Pancreas (tissue), 10 donors: ENCODE measurements at regions not wholly inside any gene's neighbourhood (a gene's known extent, or its start where the extent isn't known, plus 50 kb on each side); places are given as distances from the start of the nearest gene placed in this dataset.
"Not testable (repeated sequence)": the region's sequence is repeated elsewhere in the genome, so short reads cannot be mapped to it uniquely, and the experiment has no call there.

Source experiments
- ATAC-seq, 4 donors: fragments of 200-7000 bp; cut with Tn5 transposase; one replicate each; pipeline versions ENCODE4 v1.8.0 to v1.9.1; 2020; ENCODE audit warnings: mild to moderate bottlenecking in 4 of 4, moderate library complexity in 4 of 4
- DNase-seq, 6 donors: peaks; one replicate each; pipeline ENCODE4 v3.0.0-alpha.2; 2020
- FAIRE-seq: peaks from 2 replicates; lab custom pipeline; 2012; peaks lifted over from hg19 to GRCh38; lab: Jason Lieb, UNC
- H3K27ac ChIP-seq, 4 donors: fragments of 200-600 bp; sonication (generic); 1 replicate in 3 of 4; 2 replicates in 1 of 4; pipeline versions ENCODE4 v1.5.0 to v1.8.0; 2020
- H3K27me3 ChIP-seq, 4 donors: fragments of 200-600 bp; one replicate each; pipeline ENCODE4 v1.8.0; 2021
- H3K36me3 ChIP-seq, 3 donors: fragments of 200-600 bp; sonication (generic) in 1 of 3; one replicate each; pipeline versions ENCODE4 v1.5.0 to v1.8.0; 2020 to 2021
- H3K4me1 ChIP-seq, 3 donors: fragments of 200-600 bp; one replicate each; pipeline ENCODE4 v1.8.0; 2021
- H3K4me3 ChIP-seq, 4 donors: fragments of 200-600 bp; sonication (generic) in 2 of 4; one replicate each; pipeline versions ENCODE4 v1.5.0 to v1.8.0; 2020 to 2021
- H3K9me3 ChIP-seq, 4 donors: fragments of 200-600 bp; one replicate each; pipeline ENCODE4 v1.8.0; 2021
- WGBS, 2 donors: extraction: QIAGEN DNeasy Blood & Tissue Kit; methylation state at CpG; one replicate each; pipeline ENCODE4 v1.1.7; 2013; 5-methylcytosine and 5-hydroxymethylcytosine counted together
- intact Hi-C, 3 donors: fragments of 100-400 bp; cut with DNase I; formaldehyde crosslinking; loops; one replicate each; pipeline versions ENCODE4 v1.11.1 to v1.14.2; 2022
- TF ChIP-seq, protein P1 (sequence below), 4 donors: fragments of 200-600 bp; sonication (generic) in 3 of 4; IDR thresholded peaks; one replicate each; pipeline versions ENCODE4 v1.5.0 to v1.8.0; 2021; ENCODE audit warnings: antibody characterized with exemption in 4 of 4
- donor health status: healthy with polysubstance abuse.
- donor health status: DM: no; HTN: no; CAD: no; lungs with moderate emphysema.
- donor health status: DM: no; HTN: no; CAD: no.
- donor health status: control.
- donor health status: control.
- donor health status: Bipolar disorder and iron deficiency.
- donor health status: DM: yes; HTN: yes; CAD: no.
- donor health status: DM: no; HTN: no; CAD: no.
- donor health status: DM: no; HTN: no; CAD: no.
- donor health status: DM: yes; HTN: yes; CAD: no.

GRCh38 chr9:82052081-82052480, 63.5 kb downstream of the SPATA31D1 start:
- TF ChIP-seq, protein P1, sequence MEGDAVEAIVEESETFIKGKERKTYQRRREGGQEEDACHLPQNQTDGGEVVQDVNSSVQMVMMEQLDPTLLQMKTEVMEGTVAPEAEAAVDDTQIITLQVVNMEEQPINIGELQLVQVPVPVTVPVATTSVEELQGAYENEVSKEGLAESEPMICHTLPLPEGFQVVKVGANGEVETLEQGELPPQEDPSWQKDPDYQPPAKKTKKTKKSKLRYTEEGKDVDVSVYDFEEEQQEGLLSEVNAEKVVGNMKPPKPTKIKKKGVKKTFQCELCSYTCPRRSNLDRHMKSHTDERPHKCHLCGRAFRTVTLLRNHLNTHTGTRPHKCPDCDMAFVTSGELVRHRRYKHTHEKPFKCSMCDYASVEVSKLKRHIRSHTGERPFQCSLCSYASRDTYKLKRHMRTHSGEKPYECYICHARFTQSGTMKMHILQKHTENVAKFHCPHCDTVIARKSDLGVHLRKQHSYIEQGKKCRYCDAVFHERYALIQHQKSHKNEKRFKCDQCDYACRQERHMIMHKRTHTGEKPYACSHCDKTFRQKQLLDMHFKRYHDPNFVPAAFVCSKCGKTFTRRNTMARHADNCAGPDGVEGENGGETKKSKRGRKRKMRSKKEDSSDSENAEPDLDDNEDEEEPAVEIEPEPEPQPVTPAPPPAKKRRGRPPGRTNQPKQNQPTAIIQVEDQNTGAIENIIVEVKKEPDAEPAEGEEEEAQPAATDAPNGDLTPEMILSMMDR (IDR thresholded peaks at IDR 0.05): no peak
- Histone ChIP-seq H3K27me3 (no peaks in the 10 kb centered on the region), H3K27ac (no peak overlapping the region), H3K36me3 (no peaks in the 10 kb centered on the region), H3K4me1 (no peaks in the 10 kb centered on the region), H3K4me3 (no peak overlapping the region), H3K9me3 (no peaks in the 10 kb centered on the region)
- FAIRE-seq: no peak
- intact Hi-C loops: no loop called here
- no peak for ATAC-seq
- no peak for DNase-seq

DNA sequence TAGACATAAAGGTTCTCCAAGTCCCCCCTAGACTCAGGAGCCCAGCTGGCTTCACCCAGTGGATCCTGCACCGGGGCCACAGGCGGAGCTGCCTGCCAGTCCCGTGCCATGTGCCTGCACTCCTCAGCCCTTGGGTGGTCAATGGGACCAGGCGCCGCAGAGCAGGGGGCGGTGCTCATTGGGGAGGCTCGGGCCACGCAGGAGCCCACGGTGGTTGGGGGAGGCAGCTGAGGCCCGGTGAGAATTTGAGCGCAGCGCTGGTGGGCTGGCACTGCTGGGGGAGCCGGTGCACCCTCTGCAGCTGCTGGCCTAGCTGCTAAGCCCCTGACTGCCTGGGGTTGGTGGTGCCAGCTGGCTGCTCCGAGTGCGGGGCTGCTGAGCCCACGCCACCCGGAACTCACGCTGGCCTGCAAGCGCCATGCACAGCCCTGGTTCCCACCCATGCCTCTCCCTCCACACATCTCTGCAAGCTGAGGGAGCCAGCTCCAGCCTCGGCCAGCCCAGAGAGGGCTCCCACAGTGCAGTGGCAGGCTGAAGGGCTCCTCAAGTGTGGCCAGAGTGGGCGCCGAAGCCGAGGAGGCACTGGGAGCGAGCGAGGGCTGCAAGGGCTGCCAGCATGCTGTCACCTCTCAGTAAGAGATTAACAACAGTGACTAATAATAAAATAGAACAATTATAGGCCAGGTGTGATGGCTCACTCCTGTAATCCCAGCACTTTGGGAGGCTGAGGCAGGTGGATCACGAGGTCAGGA, 65.9 kb downstream of the SPATA31D1 start:
- H3K4me1 ChIP-seq: no peaks in the 10 kb centered on the region

GRCh38 chr9:82057805-82058204, 69.2 kb downstream of the SPATA31D1 start:
- FAIRE-seq: no peak
- intact Hi-C loops: no loop called here
- DNase-seq: no peak
- H3K9me3 ChIP-seq: no peaks in the 10 kb centered on the region
- H3K4me3 ChIP-seq: no peak overlapping the region
- no peak overlapping the region for H3K27ac ChIP-seq
- no peak for ATAC-seq
- no peaks in the 10 kb centered on the region for H3K36me3 ChIP-seq
- no peaks in the 10 kb centered on the region for H3K27me3 ChIP-seq
- WGBS, 2 donors: 66 to 78% methylated on average over 5 of the region's 5 CpGs
- no peaks in the 10 kb centered on the region for H3K4me1 ChIP-seq
- TF ChIP-seq, protein P1 (IDR thresholded peaks at IDR 0.05): no peak

More for the DNA sequence above, 65.9 kb downstream of the SPATA31D1 start:
- H3K4me3 ChIP-seq: no peak overlapping the region
- no peak overlapping the region for H3K27ac ChIP-seq
- TF ChIP-seq, protein P1 (IDR thresholded peaks at IDR 0.05): no peak
- FAIRE-seq: no peak
- no peaks in the 10 kb centered on the region for H3K36me3 ChIP-seq
- no peaks in the 10 kb centered on the region for H3K9me3 ChIP-seq
- no peaks in the 10 kb centered on the region for H3K27me3 ChIP-seq
- 94 to 98% methylated on average over 23 to 26 of the region's 26 CpGs for WGBS, 2 donors
- DNase-seq: no peak
- intact Hi-C loops: no loop called here
- no peak for ATAC-seq

- DNase-seq, H3K4me1 ChIP-seq, ATAC-seq, H3K9me3 ChIP-seq, intact Hi-C loops, H3K4me3 ChIP-seq, H3K27me3 ChIP-seq, H3K36me3 ChIP-seq, H3K27ac ChIP-seq, FAIRE-seq: not testable (repeated sequence)
- WGBS, 2 donors: 83 to 86% methylated on average over 7 of the region's 7 CpGs
Observed at GRCh38 chr9:82061801-82062200, 73.2 kb downstream of the SPATA31D1 start.

- TF ChIP-seq, protein P1 (IDR thresholded peaks at IDR 0.05): no peak
- Histone ChIP-seq H3K27me3 (no peaks in the 10 kb centered on the region), H3K27ac (no peak overlapping the region), H3K4me1 (no peaks in the 10 kb centered on the region), H3K9me3 (no peaks in the 10 kb centered on the region), H3K36me3 (no peaks in the 10 kb centered on the region), H3K4me3 (no peak overlapping the region)
- intact Hi-C loops: no loop called here
- WGBS, 2 donors: 84 to 92% methylated on average over 12 of the region's 12 CpGs
- DNase-seq: no peak
- FAIRE-seq: no peak
- no peak for ATAC-seq
Observed at GRCh38 chr9:82062245-82062644, 73.7 kb downstream of the SPATA31D1 start.
